Renal cortical epithelial cell (primary cell): ENCODE measurements at regions not wholly inside any gene's neighbourhood (a gene's known extent, or its start where the extent isn't known, plus 50 kb on each side); places are given as distances from the start of the nearest gene placed in this dataset.

ENCODE experiments used
- DNase-seq: peaks from one replicate; pipeline ENCODE4 v3.0.0-alpha.2; 2011; ENCODE audit warnings: low read depth

DNA sequence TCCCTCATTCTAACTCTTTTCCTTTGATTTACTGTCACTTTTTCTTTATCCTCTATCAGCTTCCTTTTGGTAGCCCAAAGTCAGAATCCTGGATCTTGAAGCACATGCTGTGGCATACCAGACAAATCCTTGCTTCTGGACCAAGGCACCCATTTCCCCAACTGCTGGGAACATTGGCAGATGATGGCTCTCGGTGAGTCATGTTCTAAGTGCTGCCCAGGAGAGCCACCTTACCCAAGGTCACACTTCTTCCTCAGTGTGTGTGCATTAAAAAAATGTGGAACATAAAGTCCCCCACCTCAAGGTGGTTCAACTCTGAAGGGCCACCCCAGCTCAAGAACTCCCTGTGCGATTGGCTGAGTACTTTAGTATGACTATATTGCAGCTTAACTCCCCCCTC is 141.4 kb upstream of the PUM3 start:
- no peak for DNase-seq

DNA sequence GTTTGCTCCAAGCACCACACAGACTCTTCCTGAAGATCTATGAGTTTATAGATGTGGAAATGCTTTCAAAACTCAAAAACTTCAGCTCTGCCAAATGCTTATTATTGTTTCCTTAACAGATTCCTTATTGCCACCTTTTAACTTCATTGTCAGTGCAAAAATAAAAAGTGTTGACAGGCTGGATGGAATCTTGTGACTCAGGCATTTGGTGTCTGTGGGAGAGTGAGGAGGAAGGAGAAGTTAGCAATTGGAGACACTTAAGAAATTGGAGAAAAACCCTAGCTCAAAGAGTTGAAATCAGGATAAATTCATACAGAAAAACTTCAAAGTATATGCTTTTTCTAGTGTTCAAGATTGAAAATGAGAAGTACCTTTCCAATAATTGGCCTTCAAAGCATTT is 140.6 kb upstream of the PUM3 start:
- DNase-seq, result no peak

DNA sequence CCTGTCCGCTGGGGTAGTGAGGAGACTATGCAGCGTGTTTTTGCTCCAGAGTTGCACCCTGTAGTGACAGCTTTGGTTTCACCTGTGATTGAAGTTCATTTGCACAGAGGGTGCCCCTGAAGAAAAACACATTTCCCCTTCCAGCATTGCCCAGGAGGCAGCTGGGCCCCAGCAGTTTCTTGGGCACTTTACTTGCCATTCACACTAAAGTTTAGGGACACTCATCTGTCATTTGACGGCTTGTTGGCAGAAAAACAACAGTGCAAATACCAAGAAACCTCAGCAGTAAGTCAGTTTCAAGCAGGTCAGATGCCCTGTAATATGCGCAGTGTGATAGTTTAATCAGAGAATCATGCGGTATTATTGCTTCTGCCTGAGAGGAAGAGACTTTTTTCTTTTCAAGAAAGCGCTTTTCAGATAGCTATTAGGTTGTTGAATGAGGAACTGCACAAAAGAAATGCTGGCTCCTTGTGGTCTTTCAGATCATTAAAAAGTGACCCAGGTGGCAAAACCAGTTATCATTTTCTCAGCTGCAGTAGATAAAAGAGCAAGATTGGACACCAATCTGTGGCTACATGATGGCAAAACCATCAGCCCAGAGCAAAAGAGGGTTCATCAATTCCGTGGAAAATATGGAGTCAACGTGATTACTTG is 136.2 kb upstream of the PUM3 start:
- no peak for DNase-seq

DNA sequence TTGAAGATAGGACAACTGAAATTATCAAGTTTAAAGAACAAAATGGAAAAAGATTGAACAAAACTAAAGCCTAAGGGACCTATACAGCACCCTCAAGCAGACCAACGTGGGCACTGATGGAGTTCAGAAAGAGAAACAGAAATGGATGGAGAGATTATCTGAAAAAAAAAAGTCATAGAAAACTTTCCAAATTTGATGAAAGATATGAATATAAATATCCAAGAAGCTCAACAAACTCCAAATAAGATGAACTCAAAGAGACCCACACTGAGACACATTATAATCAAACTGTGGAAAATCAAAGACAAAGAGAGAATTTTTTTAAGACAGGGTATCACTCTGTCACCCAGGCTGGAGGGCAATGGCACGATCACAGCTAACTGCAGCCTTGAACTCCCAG is 128.6 kb upstream of the PUM3 start:
- no peak for DNase-seq

DNA sequence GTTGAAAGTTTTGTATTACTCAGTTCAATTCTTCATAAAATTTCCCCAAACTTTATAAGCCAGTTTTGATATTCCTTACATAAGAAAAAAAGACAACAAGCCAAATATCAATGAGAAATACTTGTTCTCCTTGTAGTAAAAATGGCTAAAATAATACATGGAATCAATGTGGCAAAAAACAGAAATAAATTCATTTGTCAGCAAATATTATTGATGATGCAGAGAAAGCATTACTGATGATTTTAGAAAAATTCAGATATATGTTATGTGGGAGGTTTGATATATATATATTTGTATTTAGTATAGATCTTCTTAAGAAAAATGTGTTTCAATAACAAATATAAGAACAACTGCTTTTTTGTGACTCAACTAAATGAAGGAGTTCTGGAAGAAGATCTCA is 127.0 kb upstream of the PUM3 start:
- no peak for DNase-seq

DNA sequence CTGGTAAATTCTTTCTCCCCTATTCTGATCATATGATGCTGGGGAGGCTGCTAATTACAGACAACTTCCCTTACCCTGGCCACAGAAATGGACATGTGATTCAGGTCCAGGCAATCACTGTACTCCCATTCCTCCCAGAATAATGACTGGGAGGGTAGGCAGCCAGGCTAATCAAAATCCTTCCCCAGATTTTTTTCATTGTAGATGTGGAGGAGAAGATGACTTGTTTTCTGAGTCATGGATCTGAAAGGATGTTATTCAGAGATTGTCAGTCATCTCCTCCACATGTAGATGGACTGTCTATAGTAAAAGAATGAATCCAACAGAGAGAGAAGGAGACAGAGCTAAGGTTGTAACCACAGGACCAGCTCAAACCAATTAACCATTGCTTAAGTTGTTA is 123.9 kb upstream of the PUM3 start:
- no peak for DNase-seq

DNA sequence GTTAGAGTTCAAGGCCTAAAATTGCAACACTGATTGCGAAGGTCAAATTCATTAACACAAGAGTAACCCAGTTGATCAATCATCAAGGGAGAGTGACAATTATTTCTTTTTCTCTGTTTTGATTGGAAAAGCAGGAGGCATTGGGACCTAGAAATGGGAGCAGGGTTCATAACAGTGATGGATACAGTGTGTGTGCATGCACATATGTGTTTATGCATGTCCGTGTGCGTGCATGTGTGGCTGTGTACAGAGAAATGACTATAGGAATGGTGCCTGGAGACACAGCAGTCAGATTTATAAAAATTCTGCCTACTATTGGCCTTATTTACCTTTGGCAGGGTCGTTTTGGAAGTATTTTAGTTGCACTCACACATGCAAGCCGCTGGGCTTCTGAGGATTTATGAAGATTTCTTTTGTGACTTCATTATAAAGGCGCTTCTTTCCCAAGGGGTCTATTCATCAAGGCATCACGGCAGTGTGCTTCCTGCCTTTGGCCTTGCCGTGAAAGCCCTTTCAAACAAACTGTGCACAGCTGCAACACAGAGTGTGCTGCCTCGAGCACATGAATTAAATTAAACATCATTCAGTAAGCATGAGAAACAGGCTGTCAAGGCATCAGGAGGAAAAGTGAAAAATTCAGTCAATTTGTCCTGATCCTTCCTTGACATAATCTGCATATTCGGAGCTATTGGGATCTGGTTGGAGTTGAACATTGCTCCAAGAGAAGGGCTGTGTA is 122.8 kb upstream of the PUM3 start:
- no peak for DNase-seq

DNA sequence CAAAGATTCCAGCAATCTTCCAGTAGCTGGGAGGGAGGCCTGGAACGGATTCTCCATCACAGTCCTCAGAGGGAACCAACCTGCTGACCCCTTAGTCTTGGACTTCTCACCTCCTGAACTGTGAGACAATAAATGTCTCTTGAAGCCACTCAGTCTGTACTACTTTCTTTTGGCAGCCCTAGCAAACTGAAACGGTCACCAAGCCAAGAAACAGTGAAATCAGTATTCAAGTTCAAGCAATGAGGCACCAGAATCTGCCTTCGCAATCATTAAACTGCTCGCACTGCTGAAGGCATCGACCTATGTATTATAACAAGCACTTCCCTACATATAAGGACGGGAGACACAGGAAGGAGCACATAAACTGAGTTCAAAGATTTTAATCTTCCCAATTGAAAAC is 120.6 kb upstream of the PUM3 start:
- DNase-seq, result no peak

DNA sequence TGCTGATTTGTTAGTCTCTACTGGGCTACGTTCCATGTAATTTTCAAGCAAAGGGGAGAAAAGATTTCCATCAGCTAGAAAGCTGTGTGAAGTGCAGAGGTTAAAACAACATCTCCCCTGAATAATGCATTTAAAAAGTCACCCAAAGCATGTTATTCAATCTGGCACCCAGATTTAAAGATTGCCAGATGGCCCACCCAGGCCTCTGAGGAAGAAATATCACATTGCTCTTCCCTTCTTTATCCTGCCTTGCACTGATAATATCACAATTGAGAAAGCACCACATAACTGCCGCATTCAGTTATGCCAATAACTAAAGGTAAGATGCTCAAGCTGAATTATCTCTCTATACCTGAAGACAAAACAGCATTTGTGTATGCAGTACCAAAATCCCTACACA is 119.4 kb upstream of the PUM3 start:
- no peak for DNase-seq

DNA sequence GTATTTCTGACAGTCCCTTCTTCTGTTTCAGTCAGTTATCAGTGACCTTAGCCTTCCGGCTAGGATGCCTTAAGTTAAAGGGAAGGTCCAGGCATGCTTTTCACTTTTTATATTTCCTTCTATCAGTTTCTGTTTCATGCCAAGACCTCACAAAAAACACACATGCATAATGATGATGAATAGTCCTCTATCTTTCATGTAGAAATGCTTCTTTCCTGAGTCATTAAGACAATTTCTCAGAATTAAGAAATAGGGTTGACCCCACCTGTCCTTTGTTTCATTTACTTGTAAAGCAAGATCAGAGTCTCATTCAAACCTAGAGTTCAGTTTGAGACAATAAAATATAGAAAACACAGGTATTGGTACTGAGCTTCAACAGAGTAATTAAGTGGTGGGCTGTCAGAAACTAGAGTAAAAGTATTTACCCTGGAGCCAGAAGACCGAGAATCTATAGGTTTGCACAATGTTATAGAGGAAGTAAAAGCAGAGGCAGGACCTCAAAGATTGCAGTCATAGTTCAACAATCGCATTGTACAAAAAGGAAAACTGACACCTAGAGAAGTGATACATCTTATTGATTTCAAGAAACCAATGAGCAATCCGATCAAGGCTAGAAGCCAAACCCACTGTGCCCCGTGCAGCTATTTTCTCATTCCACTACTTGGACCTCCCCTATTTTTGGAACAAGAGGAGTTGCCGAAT is 118.7 kb upstream of the PUM3 start:
- no peak for DNase-seq

DNA sequence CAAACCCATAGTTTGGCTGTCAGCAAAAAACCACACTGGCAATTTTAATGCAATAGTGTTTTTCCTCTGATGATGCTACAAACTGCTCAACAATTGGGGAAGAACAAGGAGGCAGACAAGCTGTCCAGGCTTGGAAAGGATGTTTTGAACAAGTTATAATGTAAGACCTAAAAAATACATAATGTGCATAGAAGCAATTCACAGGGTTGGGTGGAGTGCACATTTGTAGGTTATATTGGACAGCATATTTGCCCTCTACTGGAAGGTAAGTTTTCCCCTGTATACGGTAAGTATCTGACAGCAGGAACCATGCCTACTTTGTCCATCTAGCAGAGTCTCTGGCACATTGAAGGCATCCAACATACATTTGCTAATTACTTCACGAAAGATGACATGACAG is 114.3 kb upstream of the PUM3 start:
- DNase-seq, result no peak

DNA sequence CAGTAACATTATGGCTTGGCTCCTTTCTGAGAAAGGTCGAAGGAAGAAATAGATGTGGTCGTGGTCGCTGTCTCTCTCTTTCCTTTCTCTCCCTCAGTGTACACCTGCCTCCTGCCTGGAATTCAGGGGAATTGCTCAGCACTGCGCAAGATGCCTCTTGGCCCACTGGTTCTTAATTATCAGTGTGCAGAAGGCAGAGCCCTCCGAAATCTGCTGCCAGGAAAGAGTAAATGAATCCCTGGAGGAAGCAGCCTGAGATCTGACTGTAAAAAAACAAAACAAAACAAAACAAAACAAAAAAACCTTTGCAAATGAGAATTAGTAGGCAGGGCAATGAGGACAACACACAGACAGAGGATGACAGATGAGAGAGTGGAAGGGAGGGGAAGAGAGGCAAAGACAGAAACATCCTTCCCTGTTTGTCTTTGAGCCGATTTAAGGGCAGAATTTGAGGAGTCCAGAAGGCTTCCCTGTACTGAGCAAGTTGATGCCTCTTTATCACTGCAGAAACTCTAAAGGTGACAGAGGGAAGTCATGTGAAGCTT is 113.8 kb upstream of the PUM3 start:
- no peak for DNase-seq

DNA sequence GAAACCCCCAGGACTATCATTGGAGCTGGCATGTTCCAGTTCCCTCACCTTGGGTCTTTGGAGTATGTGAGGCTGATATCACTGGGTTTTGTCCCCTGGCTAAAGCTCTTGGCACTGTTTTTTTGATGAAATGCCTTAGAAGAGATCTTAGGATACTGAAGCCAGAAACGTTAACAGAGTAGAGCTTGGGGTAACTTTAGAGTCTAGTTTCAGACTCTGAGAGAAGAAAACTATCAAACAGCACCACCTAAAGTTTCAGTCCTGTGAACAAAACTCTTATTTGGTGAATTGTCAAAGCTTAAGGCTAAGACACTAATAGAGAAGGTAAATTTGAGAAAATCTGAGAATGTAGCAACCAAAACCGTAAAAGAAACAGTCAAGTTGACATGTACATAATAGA is 111.7 kb upstream of the PUM3 start:
- no peak for DNase-seq

DNA sequence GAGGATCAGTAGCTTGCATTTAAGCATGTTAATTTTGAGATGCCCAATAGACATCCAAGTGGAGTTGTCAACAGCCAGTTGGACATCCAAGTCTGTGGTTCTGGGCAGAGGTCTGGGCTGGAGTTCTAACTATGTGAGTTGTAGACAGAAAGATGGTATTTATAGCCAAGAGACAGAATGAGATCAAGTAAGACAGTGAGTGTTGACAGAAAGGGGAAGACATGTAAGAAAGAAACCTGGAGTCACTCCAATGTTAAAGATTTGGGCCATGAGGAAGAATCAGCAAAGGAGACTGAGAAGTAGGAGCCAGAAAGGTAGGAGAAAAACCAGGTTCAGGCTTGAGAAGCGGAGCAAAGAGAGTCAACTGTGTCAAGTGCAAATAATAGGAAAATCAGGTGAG is 95.5 kb upstream of the PUM3 start:
- DNase-seq, result no peak

DNA sequence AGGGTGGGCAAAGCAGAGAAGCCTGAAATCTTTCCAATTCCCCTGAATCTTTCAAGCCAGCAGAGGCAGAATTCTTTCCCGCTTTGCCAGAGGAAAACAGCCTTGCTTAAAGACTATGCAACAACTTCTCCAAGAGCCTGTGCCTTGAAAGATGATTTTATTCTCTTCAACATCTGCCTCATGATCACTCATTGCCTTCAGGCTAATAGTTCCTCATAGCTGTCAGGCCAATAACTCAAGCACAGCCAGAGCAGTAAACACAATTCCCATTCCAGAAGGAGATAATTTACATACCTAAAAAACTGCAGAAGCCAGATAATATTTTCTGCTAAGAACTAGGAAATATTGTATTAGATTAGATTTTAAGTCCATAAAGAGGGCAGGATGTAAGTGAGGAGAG is 92.3 kb upstream of the PUM3 start:
- no peak for DNase-seq

DNA sequence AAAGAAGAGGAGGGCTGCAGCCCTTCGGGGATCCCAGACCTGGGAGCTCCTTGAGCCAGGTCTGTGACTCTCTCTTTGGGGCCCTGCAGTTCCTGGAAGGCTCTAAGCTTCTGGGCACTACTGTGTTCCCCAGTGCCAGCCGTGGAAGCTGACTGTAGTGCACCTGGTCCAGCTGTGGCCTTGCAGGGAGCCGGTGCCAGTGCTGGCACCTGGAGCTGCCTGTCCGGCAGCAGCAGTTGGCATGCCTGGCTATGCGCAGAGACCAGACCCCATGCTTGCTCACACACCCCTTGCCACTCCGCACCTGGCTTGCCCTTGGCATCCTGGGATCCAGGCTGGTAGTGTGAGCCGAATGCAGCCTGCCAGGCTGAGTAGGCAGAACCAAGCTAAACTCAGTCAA is 91.0 kb upstream of the PUM3 start:
- DNase-seq, result no peak

DNA sequence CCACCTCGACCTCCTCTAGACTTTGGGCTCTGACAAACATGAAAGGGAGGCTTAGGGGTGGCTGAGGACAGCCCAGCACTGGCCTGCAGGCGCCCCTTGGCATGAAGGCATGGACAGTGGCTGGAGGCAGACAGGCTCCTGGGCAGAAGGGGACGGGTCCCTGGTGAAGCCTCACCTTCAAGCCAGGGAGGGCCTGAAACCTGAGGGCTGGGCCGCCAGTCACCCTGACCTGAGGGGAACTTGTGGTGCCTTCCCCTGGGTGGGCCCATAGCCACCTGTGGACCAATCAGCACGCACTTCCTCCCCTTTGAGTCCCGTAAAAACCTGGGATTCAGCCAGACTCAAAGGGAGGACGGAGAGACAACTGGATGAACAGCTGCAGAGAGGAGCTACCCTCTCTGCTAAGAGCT is 90.4 kb upstream of the PUM3 start:
- DNase-seq, result no peak

DNA sequence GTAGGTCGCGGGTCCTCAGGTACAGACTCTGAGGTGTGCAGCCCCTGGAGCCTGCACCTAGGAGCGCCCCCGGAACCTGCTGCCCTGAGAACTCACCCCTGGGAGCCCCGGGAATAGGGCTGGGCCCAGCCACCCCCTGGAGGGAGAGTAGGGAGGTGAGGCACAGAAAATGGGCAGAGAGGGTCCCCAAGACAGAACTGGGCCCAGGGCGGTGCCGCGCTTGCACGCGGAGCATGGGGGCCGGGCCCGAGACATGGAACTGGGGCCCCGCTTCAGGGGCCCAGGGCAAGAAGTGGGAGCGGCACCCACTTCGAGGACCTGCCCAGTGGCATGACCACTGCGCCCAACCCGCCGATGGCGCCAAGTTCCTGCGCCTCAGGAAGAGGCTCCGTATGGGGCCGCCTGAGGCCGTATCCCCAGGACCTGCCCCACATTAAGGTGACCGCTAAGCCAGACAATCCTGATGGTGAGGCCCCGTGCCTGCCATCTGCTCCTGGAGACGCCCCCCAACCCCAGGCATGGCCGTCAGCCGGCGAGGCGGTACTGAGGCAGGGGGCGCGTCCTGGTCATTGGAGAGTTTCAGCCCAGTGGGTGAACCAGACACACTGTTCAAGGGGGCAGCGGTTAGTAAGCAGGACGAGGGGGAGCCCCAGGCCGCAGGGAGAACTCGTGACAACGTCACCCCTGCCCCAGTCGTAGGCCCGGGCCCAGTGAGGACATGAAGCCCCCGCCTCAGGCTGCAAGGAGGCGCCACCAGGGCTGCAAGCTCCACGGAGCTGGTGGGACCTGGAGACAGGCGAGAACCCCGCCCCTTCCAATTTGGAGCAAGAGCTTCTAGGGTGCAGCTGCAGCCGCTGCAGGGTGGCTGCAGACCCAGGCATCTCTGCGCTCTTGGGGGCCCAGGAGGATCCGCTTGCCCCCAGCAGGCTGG is 89.5 kb upstream of the PUM3 start:
- DNase-seq, result no peak

DNA sequence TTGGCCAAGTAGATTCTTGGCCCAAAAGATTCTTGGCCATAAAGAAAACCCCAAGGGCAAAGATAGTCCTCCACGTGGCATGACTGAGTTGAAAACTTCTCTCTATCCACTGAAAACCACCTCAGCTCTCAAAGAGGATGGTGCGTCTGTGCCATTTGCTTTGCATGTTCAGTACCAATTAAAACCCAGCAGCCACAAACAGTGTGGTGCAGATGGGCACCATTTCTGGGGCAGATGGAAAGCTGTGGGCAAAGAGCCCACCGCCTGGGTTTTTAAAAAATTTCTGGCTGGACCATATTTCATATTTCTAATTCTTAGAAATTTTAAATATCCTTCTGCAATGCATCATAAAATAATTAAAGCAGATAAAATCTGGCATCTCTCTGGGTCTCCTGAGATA is 84.5 kb upstream of the PUM3 start:
- no peak for DNase-seq

DNA sequence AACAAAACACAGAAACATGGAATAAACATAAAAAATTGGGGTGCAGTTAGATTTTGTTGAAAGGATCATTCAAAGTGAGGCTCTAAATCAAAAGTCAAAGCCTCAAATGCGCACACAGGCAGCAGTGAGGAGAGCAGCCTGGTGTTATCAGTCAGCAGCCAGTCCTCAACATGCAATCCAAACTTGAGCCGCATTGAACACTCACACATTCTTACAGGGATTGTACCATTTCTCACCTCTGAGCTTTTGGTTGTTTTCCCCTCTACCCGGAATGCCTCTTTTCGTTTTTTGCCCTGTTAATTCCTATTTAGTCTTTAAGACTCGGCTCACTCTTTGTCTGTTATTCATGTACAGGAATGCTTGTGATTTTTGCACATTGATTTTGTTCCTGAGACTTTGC is 81.1 kb upstream of the PUM3 start:
- no peak for DNase-seq

DNA sequence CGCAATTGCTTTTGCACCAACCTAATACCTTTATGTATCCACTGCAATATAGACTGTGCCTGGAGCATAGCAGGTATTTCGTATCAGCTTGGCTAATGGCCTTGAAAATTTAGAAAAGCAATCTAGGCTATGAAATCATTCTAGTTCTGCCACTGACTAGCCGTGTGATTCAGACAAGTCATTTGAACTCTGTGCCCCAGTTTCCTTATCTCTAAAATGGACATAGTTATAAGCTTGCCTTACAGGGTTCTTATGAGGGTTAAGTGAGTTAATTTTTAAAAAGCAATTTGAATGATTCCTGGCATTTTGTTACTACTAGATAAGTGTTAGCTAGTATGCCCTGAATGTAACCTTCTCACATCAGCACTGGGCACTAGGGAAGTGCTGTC is 80.5 kb upstream of the PUM3 start:
- DNase-seq, result no peak

DNA sequence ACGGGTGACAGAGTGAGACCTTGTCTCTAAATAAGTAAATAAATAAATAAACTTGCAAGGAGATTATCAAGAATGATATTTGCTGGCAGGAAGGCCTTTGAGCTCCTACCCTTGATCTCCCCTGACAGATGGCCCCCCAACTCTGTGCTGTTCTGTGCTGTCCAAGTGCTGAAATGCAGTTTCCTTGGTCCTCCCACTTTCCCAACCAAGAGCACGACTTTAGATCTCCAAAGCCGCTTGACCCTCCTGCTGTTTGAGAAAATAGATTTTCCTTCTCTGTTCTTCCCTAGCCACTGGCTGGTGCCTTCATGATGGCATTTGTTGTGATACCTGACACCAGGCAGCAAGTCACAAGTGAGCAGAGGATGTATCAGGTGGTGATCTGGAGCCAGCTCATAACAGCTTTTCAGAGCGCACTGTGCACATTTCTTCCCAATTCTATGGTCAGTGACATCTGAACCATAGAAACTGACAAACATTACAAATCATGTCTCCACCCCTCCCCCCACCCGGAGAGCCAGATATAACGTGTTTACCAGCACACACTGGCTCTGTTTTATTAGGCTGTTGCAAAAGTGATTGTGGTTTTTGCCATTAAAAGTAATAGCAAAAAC is 80.0 kb upstream of the PUM3 start:
- DNase-seq, result no peak
